OCI-LY7 (cell line): ENCODE measurements at regions not wholly inside any gene's neighbourhood (a gene's known extent, or its start where the extent isn't known, plus 50 kb on each side); places are given as distances from the start of the nearest gene placed in this dataset.

Experiments used
- EZH2phosphoT487 ChIP-seq: fragments of 200-600 bp; sonication (generic); IDR thresholded peaks from 2 replicates; pipeline ENCODE4 v1.6.1; 2018; ENCODE audit warnings: low read depth, borderline replicate concordance, mild to moderate bottlenecking, mixed run types, antibody characterized with exemption, low read length, moderate library complexity, mixed read lengths
- TF ChIP-seq, protein P1 (sequence below): fragments of 200-600 bp; sonication (generic); conservative IDR thresholded peaks from 2 replicates; pipeline ENCODE4 v1.5.1; 2014; ENCODE audit warnings: mild to moderate bottlenecking, antibody characterized with exemption, low read length, moderate library complexity, mixed read lengths

DNA sequence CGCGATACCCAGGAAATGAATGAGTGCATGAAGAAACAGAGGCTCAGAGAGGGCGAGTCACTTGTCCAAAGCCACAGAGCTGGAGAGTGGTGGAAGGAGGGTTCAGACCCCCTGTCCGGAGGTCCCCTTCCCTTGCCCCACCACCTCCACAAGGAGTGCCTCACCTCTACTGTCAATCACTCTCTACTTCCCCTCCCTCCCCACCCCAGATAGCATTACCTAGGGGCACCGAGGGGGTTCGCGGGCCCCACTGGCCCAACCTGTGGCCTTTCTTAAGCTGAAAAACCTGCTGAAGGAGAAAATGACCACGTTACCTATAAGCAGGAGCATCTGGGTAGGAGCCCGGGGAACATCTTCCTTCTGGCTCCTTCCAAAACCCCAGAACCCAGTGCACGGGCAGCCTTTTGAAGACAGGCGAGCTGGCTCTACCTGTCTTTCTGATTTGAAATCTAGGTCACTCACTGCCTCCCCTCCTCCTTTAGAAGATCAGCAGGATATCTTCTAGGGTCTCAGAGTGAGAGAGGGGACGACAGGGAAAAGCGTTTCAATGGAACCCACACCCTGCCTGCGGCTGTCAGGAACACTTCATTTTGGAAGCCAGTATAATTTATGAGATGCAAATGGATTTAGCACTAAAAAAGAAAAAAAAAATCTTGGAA lies 89.9 kb upstream of the MEF2A start:
- TF ChIP-seq, protein P1, sequence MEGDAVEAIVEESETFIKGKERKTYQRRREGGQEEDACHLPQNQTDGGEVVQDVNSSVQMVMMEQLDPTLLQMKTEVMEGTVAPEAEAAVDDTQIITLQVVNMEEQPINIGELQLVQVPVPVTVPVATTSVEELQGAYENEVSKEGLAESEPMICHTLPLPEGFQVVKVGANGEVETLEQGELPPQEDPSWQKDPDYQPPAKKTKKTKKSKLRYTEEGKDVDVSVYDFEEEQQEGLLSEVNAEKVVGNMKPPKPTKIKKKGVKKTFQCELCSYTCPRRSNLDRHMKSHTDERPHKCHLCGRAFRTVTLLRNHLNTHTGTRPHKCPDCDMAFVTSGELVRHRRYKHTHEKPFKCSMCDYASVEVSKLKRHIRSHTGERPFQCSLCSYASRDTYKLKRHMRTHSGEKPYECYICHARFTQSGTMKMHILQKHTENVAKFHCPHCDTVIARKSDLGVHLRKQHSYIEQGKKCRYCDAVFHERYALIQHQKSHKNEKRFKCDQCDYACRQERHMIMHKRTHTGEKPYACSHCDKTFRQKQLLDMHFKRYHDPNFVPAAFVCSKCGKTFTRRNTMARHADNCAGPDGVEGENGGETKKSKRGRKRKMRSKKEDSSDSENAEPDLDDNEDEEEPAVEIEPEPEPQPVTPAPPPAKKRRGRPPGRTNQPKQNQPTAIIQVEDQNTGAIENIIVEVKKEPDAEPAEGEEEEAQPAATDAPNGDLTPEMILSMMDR: no peak
- TF ChIP-seq EZH2phosphoT487: no peak
